Effector memory CD8-positive, alpha-beta T cell (primary cell): ENCODE measurements at regions not wholly inside any gene's neighbourhood (a gene's known extent, or its start where the extent isn't known, plus 50 kb on each side); places are given as distances from the start of the nearest gene placed in this dataset.

Experiments used
- ATAC-seq: fragments of 150-1000 bp; cut with Tn5 transposase; replicated peaks from 2 replicates; pipeline ENCODE4 v1.10.0; 2021; ENCODE audit warnings: mild to moderate bottlenecking, moderate library complexity
- DNase-seq, 3 experiments: peaks; one replicate each; pipeline ENCODE4 v3.0.0; 2021
- H3K27ac Mint-ChIP-seq, 2 donors: one replicate each; pipeline ENCODE4 v1.8.0; 2022; ENCODE audit warnings: mild to moderate bottlenecking in 2 of 2, mixed read lengths in 2 of 2, moderate library complexity in 2 of 2
- H3K27me3 Mint-ChIP-seq, 2 donors: one replicate each; pipeline ENCODE4 v1.8.0; 2022; ENCODE audit warnings: mixed read lengths in 2 of 2
- H3K36me3 Mint-ChIP-seq: one replicate; pipeline ENCODE4 v1.8.0; 2022; ENCODE audit warnings: mild to moderate bottlenecking, moderate library complexity, mixed read lengths; ENCODE audit not compliant: insufficient read depth
- H3K4me1 Mint-ChIP-seq, 2 donors: one replicate each; pipeline ENCODE4 v1.8.0; 2022; ENCODE audit warnings: low read depth in 2 of 2, mixed read lengths in 2 of 2
- H3K4me3 Mint-ChIP-seq, 2 donors: one replicate each; pipeline ENCODE4 v1.8.0; 2022; ENCODE audit warnings: mild to moderate bottlenecking in 2 of 2, mixed read lengths in 2 of 2, moderate library complexity in 2 of 2
- H3K9me3 Mint-ChIP-seq, 2 donors: one replicate each; pipeline ENCODE4 v1.8.0; 2022; ENCODE audit warnings: mixed read lengths in 2 of 2

DNA sequence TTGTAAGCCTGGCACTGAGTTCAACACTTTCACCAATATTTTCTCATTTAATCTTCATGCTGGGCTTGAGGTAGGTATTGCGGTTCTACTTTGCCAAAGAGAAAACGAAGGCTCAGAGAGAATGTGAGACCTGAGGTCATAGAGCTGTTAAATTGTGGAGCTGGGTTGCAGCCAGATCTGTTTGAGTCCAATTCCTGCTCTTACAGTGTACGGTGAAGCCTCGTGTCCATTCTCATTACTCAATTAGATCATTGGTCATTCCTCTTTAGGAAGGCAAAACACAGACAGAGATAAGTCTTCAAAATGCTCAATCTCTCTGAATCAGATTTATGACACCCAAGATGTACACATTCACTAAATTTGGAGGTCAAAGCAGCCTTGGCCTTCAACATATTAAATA lies 559.0 kb upstream of the DAB1 start:
- Mint-ChIP-seq H3K27me3 (peaks cover 0 to 9% of the 10 kb centered on the region in 2 donors), H3K27ac (no peak overlapping the region), H3K9me3 (no peaks in the 10 kb centered on the region), H3K4me1 (peaks cover 0 to 2% of the 10 kb centered on the region in 2 donors), H3K36me3 (no peaks in the 10 kb centered on the region), H3K4me3 (no peak overlapping the region)
- no peak for DNase-seq
- ATAC-seq = no peak

DNA sequence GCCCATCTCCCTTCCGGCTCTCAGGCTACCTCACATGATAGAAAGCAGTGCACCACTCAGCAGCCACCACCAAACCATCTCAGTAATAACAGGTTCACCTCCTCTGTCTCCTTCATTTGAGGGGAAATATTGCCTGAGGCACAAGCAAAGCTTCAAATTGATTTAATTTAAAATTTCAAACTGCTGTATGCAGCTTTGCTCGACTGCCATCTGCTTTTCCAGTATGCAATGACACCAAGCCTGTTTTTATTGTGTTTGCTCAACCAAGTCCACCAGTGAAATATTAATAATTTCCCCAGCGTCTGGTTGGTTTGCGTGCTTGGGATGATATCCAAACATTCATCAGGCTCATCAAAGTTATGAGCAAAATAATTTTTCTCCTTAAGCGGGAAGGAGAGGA lies 552.4 kb upstream of the DAB1 start:
- Mint-ChIP-seq H3K36me3 (no peaks in the 10 kb centered on the region), H3K9me3 (peaks cover 7 to 8% of the 10 kb centered on the region in 2 donors), H3K4me1 (no peaks in the 10 kb centered on the region), H3K27ac (no peak overlapping the region), H3K27me3 (peaks cover 13 to 15% of the 10 kb centered on the region in 2 donors), H3K4me3 (no peak overlapping the region)
- ATAC-seq = no peak
- DNase-seq = no peak

DNA sequence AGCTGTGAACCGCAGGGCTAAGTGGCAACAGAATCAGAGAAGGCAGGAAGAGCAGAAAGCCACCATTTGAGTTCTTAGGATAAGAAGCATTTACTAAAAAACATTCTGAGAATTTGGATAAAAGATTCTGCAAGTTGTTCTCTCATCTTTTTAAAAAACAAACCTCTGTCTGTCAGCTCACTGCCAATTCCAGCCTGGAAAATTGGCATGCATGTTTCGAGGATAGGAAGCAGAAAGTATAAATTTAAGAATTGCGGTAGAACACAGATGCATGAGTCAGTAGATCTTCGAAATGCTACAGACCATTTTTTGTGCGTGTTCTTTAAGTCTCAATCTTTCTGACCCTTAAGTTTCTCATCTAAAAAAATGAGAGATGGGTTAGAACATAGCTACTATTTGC lies 544.5 kb upstream of the DAB1 start:
- ATAC-seq = no peak
- Mint-ChIP-seq H3K9me3 (peaks cover 0 to 2% of the 10 kb centered on the region in 2 donors), H3K36me3 (no peaks in the 10 kb centered on the region), H3K27me3 (no peaks in the 10 kb centered on the region), H3K27ac (no peak overlapping the region), H3K4me1 (no peaks in the 10 kb centered on the region), H3K4me3 (no peak overlapping the region)
- no peak for DNase-seq

DNA sequence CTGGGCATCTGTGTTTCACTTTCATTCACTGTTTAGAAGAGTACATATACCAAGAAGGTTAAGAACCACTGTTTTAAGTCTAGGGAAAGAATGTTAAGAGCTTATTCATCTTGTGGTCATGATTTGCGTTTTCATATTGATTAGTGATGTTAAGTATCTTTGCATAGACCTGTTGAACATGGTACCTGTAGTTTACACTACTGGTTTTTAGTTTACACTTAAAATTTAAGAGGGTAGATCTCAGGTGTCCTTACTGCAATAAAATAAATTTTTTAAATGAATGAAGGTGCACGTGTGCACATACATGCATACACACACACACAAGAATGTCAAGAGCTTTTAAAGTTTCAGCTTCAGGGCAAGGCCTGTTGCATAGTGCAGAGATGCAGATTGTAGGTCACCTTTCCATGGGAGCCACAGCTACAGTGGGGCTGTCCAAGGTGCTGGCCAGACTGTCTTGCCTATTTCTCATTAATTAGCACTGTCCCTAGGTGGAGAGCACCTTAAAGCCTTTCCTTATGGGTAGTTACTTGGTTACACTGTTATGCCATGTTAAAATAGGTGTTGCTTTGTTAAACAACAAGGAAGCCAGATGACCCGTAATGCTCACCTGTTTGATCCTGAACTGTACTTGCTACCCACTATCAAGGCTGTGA lies 543.0 kb upstream of the DAB1 start:
- H3K9me3 Mint-ChIP-seq = peaks cover 0 to 2% of the 10 kb centered on the region in 2 donors
- ATAC-seq (no peak), DNase-seq (no peak)
- H3K36me3 Mint-ChIP-seq = no peaks in the 10 kb centered on the region
- no peak overlapping the region for H3K4me3 Mint-ChIP-seq
- no peaks in the 10 kb centered on the region for H3K4me1 Mint-ChIP-seq
- no peaks in the 10 kb centered on the region for H3K27me3 Mint-ChIP-seq
- no peak overlapping the region for H3K27ac Mint-ChIP-seq

DNA sequence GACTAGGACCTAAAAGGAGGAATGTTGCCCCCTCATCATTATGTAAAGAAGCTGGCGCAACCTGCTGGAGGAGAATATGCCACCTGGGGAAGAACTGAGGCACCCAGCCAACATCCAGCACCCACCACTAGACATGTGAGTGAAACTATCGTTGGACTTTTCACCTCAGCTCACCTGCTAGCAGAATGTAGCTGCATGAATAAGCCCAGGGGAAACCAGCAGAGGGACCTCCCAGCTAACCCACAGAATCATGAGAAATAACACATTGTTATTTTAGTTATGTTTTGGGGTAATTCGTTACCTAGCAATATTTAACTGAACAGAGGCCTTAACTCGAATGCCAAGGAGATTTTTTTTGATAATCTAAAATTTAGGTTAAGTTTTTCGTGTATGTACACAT lies 542.5 kb upstream of the DAB1 start:
- Mint-ChIP-seq H3K27ac (no peak overlapping the region), H3K4me1 (no peaks in the 10 kb centered on the region), H3K27me3 (no peaks in the 10 kb centered on the region), H3K36me3 (no peaks in the 10 kb centered on the region), H3K9me3 (peaks cover 0 to 2% of the 10 kb centered on the region in 2 donors), H3K4me3 (no peak overlapping the region)
- DNase-seq (no peak), ATAC-seq (no peak)

DNA sequence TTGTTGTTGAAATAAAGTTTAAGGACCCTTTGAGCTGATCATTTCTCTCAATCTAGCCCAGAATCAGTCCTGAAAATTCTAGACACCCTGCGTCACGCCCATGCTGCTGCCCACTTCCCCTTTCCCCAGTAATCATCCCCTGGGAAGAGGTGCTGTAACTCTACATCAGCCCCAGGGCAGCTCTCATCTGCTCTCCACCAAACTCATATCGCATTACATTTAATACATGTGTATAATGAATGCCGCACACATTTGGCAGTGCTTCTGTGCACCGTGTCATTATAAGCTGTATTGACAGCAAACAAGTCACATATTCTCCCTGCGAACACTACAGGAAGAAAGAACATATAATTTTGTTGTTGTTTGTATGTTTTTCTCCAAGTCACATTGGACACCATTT lies 539.7 kb upstream of the DAB1 start:
- no peaks in the 10 kb centered on the region for H3K4me1 Mint-ChIP-seq
- ATAC-seq (no peak), DNase-seq (no peak)
- H3K9me3 Mint-ChIP-seq = peaks cover 0 to 2% of the 10 kb centered on the region in 2 donors
- H3K27me3 Mint-ChIP-seq = no peaks in the 10 kb centered on the region
- H3K4me3 Mint-ChIP-seq = no peak overlapping the region
- no peak overlapping the region for H3K27ac Mint-ChIP-seq
- H3K36me3 Mint-ChIP-seq = no peaks in the 10 kb centered on the region

DNA sequence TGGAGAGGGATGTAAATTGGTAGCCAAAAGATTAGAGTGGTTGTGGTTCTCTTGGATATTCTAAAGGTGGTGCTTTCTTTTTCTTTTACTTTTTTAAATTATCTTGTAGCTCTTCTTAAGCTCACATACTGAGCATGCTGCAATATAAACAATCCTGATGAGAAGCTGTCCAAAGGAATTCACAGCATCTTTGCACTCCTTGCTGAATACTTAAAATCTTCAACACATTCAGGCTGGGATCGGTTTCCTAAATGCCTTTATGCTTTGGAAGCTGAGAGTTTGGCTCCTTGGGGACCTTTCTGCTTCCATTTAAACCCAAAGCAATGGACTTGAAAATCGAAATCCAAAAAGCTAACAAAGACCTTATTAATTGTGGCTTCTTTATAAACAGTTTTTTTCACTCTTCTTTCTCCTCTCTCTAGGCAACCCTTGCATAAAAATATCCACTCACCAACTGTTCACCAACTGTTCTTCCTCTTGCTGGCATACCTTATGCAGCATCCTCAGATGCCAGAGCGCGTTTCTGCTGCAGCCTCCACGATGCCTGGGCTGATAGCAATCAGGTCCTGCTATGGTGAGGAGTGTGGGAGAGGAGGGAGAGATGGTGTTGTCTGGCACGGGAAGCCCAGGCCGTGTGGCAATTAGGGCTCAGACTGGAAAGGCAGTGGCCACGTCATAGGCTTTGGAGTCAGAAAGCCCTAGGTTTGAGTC lies 535.8 kb upstream of the DAB1 start:
- H3K27me3 Mint-ChIP-seq = no peaks in the 10 kb centered on the region
- DNase-seq (no peak), ATAC-seq (no peak)
- no peak overlapping the region for H3K4me3 Mint-ChIP-seq
- H3K4me1 Mint-ChIP-seq = no peaks in the 10 kb centered on the region
- H3K27ac Mint-ChIP-seq = no peak overlapping the region
- H3K36me3 Mint-ChIP-seq = no peaks in the 10 kb centered on the region
- H3K9me3 Mint-ChIP-seq = no peaks in the 10 kb centered on the region

DNA sequence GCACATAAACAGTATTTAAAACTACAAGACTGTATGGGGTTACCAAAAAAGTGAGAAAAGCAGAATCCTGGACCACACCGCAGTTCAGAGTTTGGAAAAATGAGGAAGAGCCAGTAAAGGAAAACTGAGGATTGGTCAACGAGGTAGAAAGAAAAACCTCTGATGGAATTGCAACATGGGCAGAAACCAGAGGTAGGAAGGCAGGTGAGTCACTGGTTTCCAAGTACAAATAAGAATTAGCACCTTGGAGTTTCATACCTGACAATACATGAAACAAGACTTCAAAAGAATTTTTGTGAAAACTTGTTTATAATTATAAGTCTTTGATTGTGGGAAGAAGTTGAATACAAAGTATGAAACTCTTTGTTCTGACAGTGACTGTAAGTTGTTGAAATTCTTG lies 533.7 kb upstream of the DAB1 start:
- H3K4me3 Mint-ChIP-seq = no peak overlapping the region
- peaks cover 0 to 5% of the 10 kb centered on the region in 2 donors for H3K27me3 Mint-ChIP-seq
- no peak overlapping the region for H3K27ac Mint-ChIP-seq
- H3K36me3 Mint-ChIP-seq = no peaks in the 10 kb centered on the region
- DNase-seq (no peak), ATAC-seq (no peak)
- no peaks in the 10 kb centered on the region for H3K4me1 Mint-ChIP-seq
- H3K9me3 Mint-ChIP-seq = no peaks in the 10 kb centered on the region

DNA sequence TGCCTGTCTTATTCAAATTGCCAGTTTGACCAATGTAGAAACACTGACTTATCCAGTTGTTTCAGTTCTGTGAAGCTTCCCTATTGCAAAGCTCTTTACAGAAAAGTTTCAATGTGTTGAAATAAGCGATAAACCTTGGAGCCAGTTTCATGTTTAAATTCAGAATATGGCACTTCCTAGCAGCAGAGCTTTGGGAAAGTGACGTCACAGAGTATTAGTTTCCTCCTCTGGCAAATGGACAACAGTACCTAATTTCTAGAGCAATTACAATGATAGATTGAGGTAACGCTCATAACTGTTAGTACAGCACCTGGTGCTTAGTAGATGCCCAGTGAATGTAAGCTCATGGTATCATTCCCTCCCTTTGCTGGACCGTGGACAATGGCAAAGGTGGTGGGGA lies 527.5 kb upstream of the DAB1 start:
- no peak for ATAC-seq
- Mint-ChIP-seq H3K27me3 (peaks cover 0 to 5% of the 10 kb centered on the region in 2 donors), H3K4me1 (no peaks in the 10 kb centered on the region), H3K36me3 (no peaks in the 10 kb centered on the region), H3K27ac (no peak overlapping the region), H3K9me3 (no peaks in the 10 kb centered on the region), H3K4me3 (no peak overlapping the region)
- no peak for DNase-seq

DNA sequence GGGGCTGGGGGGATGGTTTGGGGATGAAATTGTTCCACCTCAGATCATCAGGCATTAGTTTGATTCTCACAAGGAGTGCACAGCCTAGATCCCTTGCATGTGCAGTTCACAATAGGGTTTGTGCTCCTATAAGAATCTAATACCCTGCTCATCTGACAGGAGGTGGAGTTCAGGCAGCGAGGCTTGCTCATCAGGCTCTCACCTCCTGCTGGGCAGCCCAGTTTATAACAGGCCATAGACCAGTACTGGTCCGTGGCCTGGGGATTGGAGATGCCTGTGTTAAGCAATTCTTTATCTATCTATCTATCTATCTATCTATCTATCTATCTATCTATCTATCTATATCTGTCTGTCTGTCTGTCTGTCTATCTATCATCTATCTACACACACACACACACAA lies 525.3 kb upstream of the DAB1 start:
- no peak overlapping the region for H3K4me3 Mint-ChIP-seq
- ATAC-seq = no peak

DNA sequence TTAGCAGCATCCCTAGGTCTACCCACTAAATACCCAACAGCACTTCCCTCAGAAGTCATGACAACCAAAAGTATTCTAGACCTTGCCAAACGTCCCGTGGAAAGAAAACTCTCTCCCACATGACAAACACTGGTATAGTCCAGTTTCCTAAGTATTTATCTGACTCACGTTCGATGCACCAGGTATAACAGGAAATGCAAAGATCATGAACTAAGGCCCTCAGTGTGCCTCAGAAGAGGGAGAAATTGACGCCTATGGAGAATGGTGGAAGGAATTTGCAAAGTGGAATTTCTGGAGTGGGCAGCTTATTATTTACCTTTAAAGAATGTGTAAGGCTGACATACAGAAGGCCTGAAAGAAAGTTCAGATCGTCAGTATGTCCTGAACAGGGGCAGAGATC lies 523.6 kb upstream of the DAB1 start:
- no peaks in the 10 kb centered on the region for H3K36me3 Mint-ChIP-seq
- no peaks in the 10 kb centered on the region for H3K4me1 Mint-ChIP-seq
- H3K27ac Mint-ChIP-seq = no peak overlapping the region

More for the DNA sequence above, 525.3 kb upstream of the DAB1 start:
- Mint-ChIP-seq H3K27me3 (peaks cover 0 to 5% of the 10 kb centered on the region in 2 donors), H3K4me1 (no peaks in the 10 kb centered on the region), H3K27ac (no peak overlapping the region), H3K9me3 (peaks cover under 1 to 4% of the 10 kb centered on the region in 2 donors), H3K36me3 (no peaks in the 10 kb centered on the region)
- no peak for DNase-seq

DNA sequence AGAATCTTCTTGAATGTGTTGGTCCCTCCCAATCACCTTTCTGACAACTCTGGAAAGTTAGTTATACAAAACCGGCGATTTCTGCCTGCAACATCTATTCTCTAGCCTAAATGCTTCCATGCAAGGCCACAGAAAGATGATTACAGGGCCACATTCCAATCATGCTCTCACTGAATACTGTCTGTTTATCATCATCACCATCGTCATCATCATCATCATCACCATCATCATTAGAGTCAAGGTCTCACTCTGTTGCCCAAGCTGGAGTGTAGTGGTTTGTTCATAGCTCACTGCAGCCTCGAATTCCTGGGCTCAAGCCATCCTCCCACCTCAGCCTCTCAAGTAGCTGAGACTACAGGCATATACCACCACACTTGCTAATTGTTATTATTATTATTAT lies 521.2 kb upstream of the DAB1 start:
- H3K36me3 Mint-ChIP-seq = no peaks in the 10 kb centered on the region
- no peak for DNase-seq

More for the DNA sequence above, 523.6 kb upstream of the DAB1 start:
- ATAC-seq = no peak
- no peak for DNase-seq
- H3K4me3 Mint-ChIP-seq = no peak overlapping the region
- no peaks in the 10 kb centered on the region for H3K27me3 Mint-ChIP-seq
- H3K9me3 Mint-ChIP-seq = peaks cover 3 to 7% of the 10 kb centered on the region in 2 donors

DNA sequence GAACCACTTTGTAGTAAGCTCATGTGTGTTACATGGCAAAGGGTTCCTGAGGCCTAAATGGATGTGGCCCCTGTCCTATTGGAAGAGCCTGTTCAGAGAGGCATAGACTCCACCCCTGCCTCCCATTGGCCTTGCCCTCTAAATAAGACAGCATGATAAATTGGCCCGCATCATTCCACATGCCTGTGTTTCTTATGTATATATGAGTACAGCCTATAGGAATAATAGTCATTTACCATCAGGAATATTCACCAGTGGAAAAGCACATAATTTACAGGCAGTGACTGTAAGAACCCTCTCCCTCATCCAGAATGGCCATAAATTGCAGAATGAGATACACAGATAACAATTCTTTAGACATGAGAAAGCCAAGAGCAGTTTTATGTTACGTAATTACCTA lies 519.5 kb upstream of the DAB1 start:
- DNase-seq (no peak), ATAC-seq (no peak)
- H3K9me3 Mint-ChIP-seq = peaks cover 6 to 7% of the 10 kb centered on the region in 2 donors
- H3K4me1 Mint-ChIP-seq = no peaks in the 10 kb centered on the region
- no peaks in the 10 kb centered on the region for H3K27me3 Mint-ChIP-seq
- H3K4me3 Mint-ChIP-seq = no peak overlapping the region
- H3K27ac Mint-ChIP-seq = no peak overlapping the region
- H3K36me3 Mint-ChIP-seq = no peaks in the 10 kb centered on the region

More for the DNA sequence above, 521.2 kb upstream of the DAB1 start:
- Mint-ChIP-seq H3K4me1 (no peaks in the 10 kb centered on the region), H3K27me3 (no peaks in the 10 kb centered on the region), H3K4me3 (no peak overlapping the region), H3K9me3 (peaks cover 3 to 7% of the 10 kb centered on the region in 2 donors), H3K27ac (no peak overlapping the region)
- ATAC-seq = no peak

DNA sequence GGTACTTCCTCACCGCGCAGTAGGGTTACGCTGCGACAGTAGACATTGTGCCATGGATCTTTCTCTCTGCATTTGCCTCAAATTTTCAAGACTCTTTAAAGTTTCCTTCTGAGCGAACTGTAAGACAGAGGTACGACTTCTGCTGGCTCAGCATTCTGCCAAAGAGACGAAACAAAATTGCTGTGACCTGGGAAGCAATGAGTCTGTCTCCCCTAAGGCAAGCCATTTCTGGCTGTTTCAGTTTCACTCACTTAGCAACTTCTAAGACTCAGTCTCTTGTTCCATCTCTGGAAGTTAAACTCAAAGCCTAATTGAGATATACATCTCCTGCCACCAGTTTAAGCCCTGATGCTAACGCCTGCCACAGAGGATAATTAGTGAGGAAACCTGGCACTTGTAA lies 510.9 kb upstream of the DAB1 start:
- Mint-ChIP-seq H3K27me3 (peaks cover 6 to 10% of the 10 kb centered on the region in 2 donors), H3K27ac (no peak overlapping the region), H3K36me3 (no peaks in the 10 kb centered on the region)

More for the DNA sequence above, 510.9 kb upstream of the DAB1 start:
- no peak for ATAC-seq
- no peak for DNase-seq
- Mint-ChIP-seq H3K9me3 (peaks cover 4 to 7% of the 10 kb centered on the region in 2 donors), H3K4me3 (no peak overlapping the region), H3K4me1 (no peaks in the 10 kb centered on the region)
